AG04449 (cell line): ENCODE measurements at regions not wholly inside any gene's neighbourhood (a gene's known extent, or its start where the extent isn't known, plus 50 kb on each side); places are given as distances from the start of the nearest gene placed in this dataset.

ENCODE experiments used
- CTCF ChIA-PET: fragments of 350-600 bp; formaldehyde crosslinking; extraction: SDS; loops from one replicate; lab custom pipeline; 2021; ENCODE audit warnings: antibody characterized with exemption; lab: Yijun Ruan, JAX
- POLR2A ChIA-PET: fragments of 400-600, 350-600 bp; formaldehyde crosslinking; extraction: SDS; loops from one replicate; lab custom pipeline; 2020; ENCODE audit warnings: antibody characterized with exemption, inconsistent platforms; lab: Yijun Ruan, JAX
- DNase-seq: peaks from one replicate; pipeline ENCODE4 v3.0.0-alpha.2; 2010; ENCODE audit warnings: low read depth, low spot score
- H3K4me3 ChIP-seq: 2 replicates; pipeline ENCODE4 v1.5.1; 2011; ENCODE audit warnings: low read depth, mild to moderate bottlenecking, control low read depth, low read length
- CTCF ChIP-seq: IDR thresholded peaks from one replicate; pipeline ENCODE4 v1.5.1; 2011; ENCODE audit warnings: mild to moderate bottlenecking, moderate library complexity, low read length, control low read depth, inconsistent platforms; ENCODE audit not compliant: insufficient read depth; ENCODE audit errors: missing control alignments

- ChIA-PET POLR2A (no interaction called here), CTCF (no interaction called here)
- DNase-seq = no peak
- no peak for TF ChIP-seq CTCF
- H3K4me3 ChIP-seq = no peak overlapping the region
Measured at GRCh38 chr17:5711344-5711743, 127.0 kb upstream of the NLRP1 start.

- TF ChIP-seq CTCF = no peak
- ChIA-PET CTCF (no interaction called here), POLR2A (no interaction called here)
- DNase-seq = no peak
- no peak overlapping the region for H3K4me3 ChIP-seq
Measured at GRCh38 chr17:5714993-5715392, 130.7 kb upstream of the NLRP1 start.

GRCh38 chr17:5715478-5715877 lies 131.2 kb upstream of the NLRP1 start:
- DNase-seq = no peak
- H3K4me3 ChIP-seq = no peak overlapping the region
- TF ChIP-seq CTCF = no peak
- ChIA-PET CTCF (interaction anchor here (5.7 kb wide), 1 partner anchor 9 kb away, joined by 23 read pairs; no protein-coding TSS in a partner anchor), POLR2A (no interaction called here)

- H3K4me3 ChIP-seq = no peak overlapping the region
- ChIA-PET CTCF (interaction anchor here (1.2 to 5.7 kb wide), 3 partner anchors 12 to 127 kb away, joined by 3 to 23 read pairs (median 7); no protein-coding TSS in a partner anchor), POLR2A (no interaction called here)
- no peak for TF ChIP-seq CTCF
- DNase-seq = no peak
Measured at GRCh38 chr17:5718726-5719125, 134.4 kb upstream of the NLRP1 start.

GRCh38 chr17:5719976-5720375 lies 135.7 kb upstream of the NLRP1 start:
- ChIA-PET CTCF (interaction anchor here (1.9 to 5.7 kb wide), 2 partner anchors 13 to 128 kb away, joined by 7 to 23 read pairs; no protein-coding TSS in a partner anchor), POLR2A (no interaction called here)
- H3K4me3 ChIP-seq = no peak overlapping the region
- no peak for TF ChIP-seq CTCF
- DNase-seq = no peak

- no peak for DNase-seq
- POLR2A ChIA-PET = no interaction called here
- CTCF ChIA-PET = interaction anchor here (1.0 to 1.2 kb wide), 2 partner anchors 23 to 138 kb away, joined by 4 read pairs; no protein-coding TSS in a partner anchor
- no peak for TF ChIP-seq CTCF
- H3K4me3 ChIP-seq = no peak overlapping the region
Measured at GRCh38 chr17:5730373-5730772, 146.1 kb upstream of the NLRP1 start.
